RWPE1 (cell line): ENCODE measurements at regions not wholly inside any gene's neighbourhood (a gene's known extent, or its start where the extent isn't known, plus 50 kb on each side); places are given as distances from the start of the nearest gene placed in this dataset.

Experiments
- CTCF ChIA-PET: fragments of 350-600 bp; sonication (Branson Sonifier 250); formaldehyde crosslinking; extraction: SDS; loops from one replicate; lab custom pipeline; 2021; lab: Yijun Ruan, JAX
- POLR2A ChIA-PET: fragments of 400-600 bp; formaldehyde crosslinking; extraction: SDS; loops from one replicate; lab custom pipeline; 2020; ENCODE audit warnings: antibody characterized with exemption; ENCODE audit not compliant: low non-redundant PET; lab: Yijun Ruan, JAX
- DNase-seq: peaks from one replicate; pipeline ENCODE4 v3.0.0; 2012; ENCODE audit warnings: low spot score
- H3K27ac ChIP-seq: fragments of 450-650 bp; 2 replicates; pipeline ENCODE4 v1.5.1; 2017
- TF ChIP-seq, protein P1 (sequence below): fragments of 450-650 bp; conservative IDR thresholded peaks from 2 replicates; pipeline ENCODE4 v1.5.1; 2017; ENCODE audit warnings: low read depth, mild to moderate bottlenecking

DNA sequence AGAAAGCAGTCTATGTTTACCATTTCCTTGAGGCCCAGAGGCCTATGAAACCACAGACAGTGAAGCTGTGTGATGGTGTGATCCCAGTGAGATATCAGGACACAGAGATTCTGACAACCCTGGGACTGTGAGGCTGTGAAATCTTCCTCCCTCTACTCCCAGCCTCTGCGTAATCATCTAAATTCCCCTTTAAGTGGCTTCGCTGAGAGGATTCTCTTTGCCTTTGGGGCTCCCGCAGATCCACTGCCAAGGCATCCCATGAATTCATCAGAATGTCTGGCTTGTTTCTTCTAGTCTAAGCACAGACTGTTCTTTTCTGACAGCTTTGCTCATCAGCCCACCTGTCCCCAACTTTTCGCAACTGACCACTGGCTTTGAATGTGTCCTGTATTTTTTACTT is 901.2 kb upstream of the NR2F2 start:
- no peak overlapping the region for H3K27ac ChIP-seq
- POLR2A ChIA-PET: no interaction called here
- CTCF ChIA-PET: no interaction called here
- TF ChIP-seq, protein P1, sequence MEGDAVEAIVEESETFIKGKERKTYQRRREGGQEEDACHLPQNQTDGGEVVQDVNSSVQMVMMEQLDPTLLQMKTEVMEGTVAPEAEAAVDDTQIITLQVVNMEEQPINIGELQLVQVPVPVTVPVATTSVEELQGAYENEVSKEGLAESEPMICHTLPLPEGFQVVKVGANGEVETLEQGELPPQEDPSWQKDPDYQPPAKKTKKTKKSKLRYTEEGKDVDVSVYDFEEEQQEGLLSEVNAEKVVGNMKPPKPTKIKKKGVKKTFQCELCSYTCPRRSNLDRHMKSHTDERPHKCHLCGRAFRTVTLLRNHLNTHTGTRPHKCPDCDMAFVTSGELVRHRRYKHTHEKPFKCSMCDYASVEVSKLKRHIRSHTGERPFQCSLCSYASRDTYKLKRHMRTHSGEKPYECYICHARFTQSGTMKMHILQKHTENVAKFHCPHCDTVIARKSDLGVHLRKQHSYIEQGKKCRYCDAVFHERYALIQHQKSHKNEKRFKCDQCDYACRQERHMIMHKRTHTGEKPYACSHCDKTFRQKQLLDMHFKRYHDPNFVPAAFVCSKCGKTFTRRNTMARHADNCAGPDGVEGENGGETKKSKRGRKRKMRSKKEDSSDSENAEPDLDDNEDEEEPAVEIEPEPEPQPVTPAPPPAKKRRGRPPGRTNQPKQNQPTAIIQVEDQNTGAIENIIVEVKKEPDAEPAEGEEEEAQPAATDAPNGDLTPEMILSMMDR: no peak
- DNase-seq: no peak

DNA sequence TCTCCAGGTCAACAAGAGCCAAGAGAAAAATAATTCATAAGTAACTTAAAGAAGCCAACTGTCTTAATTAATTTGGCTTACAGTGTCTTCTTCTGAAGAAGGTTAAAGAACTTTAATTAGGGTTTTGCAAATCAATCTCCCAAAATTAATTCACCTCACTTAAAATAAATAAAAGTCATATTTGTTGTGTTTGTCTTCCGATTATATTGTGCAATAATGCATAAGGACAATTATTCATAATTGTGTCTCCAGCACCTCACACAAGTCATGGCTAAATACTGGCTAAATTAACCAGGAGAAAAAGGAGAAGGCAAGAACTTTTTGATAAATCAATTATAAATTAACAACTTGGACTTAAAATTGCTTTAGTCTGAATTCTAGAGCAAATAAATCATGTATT is 899.0 kb upstream of the NR2F2 start:
- CTCF ChIA-PET: no interaction called here
- no peak for DNase-seq
- TF ChIP-seq, protein P1: no peak
- POLR2A ChIA-PET: no interaction called here
- no peak overlapping the region for H3K27ac ChIP-seq

DNA sequence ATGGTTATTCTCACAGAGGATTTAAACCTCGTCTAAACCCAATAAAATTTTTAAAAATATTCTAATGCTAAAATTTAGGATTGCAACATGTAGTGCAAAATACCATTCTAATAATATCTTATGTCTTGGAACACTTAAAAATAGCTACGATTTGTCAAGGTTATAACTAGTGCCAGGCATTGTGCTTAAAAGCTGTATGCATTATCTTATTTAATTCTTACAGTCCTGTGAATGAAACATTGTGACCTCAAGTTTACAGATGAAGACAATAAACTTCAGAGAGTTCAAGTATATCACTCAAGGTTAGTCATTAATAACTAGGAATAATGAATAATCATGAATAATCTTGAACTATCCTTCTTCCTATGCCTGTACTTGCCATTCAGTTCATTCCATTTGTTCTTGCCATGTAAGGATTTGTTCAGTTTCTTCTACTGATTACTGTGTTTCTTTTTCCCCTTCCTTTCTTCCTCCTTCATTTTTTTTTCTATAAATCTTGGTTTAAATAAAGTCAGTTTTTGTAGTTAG is 897.6 kb upstream of the NR2F2 start:
- ChIA-PET CTCF (no interaction called here), POLR2A (no interaction called here)
- H3K27ac ChIP-seq: no peak overlapping the region
- TF ChIP-seq, protein P1: no peak
- no peak for DNase-seq

DNA sequence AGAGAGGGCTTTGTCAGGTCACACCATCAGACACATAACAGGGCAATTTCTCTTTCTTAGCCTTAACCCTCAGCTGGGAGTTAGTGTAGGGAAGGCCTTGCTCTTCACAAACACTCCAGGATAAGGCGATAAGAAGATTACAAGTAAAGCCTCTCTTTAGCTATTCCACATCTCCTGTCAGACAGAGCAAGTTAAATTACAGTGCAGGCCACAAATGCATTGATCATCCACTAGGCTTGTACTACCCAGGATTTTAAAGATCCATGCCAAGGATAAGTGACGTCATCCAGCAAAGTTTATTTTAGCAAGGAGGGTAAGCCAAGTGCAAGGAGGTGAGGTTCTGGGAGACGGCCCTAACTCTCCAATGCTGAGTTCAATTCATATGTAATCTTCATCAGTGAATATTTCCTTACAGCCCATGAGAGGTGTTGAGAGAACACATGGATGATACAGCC is 890.6 kb upstream of the NR2F2 start:
- DNase-seq: no peak
- H3K27ac ChIP-seq: no peak overlapping the region
- ChIA-PET POLR2A (no interaction called here), CTCF (no interaction called here)
- TF ChIP-seq, protein P1: no peak

DNA sequence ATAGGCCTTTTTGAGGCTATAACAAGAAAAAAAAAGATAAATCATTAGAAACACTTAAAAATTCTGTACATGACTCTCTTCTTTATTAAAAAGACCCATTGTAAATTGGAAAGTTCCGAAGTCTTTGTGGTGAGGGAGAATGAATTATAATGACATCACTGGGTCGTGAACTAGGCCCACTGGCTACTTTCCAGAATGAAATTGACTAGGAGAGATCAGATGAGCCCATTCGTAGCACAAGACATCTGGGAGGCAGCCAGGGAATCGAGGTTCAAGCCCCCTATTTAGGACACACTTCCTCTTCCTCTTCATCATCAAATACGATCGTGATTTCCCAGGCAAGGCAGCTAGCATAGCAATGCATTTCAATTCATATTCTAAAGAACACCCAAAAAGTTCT is 889.8 kb upstream of the NR2F2 start:
- POLR2A ChIA-PET: no interaction called here
- TF ChIP-seq, protein P1: no peak
- CTCF ChIA-PET: no interaction called here
- no peak for DNase-seq
- H3K27ac ChIP-seq: no peak overlapping the region

DNA sequence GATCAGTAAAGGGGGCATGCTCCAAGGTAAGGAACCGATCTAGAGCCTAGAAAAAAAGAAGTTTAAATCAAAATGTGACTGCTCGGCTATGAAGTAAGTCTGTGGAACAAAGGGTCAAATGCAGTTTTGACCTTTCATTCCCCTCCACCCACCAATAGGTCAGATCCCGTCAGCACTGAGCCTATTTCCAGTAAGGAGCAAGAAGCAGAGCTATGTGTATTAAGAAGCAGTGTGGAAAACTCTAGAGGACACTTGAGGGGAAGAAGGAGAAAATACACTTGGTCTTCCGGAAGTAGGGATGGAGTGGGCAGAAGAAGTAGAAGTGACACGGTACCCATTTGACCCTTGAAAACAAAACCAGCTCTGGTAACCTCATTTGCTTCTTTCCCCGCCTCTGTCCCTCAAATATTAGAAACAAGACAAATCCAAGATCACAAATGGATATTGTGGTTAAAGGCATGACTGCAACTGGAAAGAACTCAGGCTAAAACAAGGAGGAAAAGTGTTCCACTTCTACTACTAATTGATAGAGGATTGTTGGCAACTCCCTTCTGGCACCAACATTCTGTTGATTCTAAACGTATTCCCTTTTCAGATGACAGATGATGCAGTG is 888.3 kb upstream of the NR2F2 start:
- TF ChIP-seq, protein P1: no peak
- CTCF ChIA-PET: no interaction called here
- no peak overlapping the region for H3K27ac ChIP-seq
- POLR2A ChIA-PET: no interaction called here
- DNase-seq: no peak
